ENCODE measurements at regions not wholly inside any gene's neighbourhood (a gene's known extent, or its start where the extent isn't known, plus 50 kb on each side); places are given as distances from the start of the nearest gene placed in this dataset.

DNA sequence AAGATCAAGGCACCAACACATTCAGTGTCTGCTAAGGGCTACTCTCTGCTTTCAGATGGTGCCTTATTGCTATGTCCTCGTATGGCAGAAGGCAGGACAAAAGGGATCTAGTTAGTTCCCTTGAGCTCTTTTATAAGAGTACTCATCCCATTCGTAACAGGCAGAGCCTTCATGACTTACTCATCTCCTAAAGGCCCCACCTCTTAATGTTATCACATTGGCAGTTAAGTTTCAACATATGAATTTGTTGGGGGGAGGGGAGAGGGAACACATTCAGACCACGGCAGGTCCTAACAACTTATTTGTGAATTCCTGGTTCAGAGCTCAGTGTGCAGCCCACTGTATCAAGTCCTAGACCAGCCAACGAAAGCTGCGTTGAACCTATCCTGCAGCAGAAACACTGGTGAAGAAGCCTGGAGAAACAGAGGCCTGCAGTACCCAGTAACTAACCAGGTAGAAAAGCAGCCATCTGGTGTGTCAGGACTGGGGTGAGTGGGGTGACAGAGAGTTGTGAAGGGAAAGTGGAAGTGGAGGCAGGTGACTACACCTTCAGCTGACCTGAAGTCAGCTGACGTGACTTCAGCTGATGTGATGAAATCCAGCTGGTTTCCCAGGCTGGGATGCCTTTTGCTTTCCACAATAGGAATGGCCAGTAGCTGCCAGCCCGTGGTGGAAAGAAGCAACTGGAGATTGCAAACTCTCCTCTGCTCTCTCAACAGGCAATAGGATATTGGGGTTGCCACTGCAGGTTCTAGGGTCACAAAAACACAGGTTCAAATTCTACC is 101.6 kb upstream of the PLXNC1 start:
- H3K4me2 ChIP-seq (ENCODE audit: insufficient read depth, low read length), result no peak overlapping the region
- DNase-seq (no peak), ATAC-seq (ENCODE audit: insufficient read depth, low read depth) (no peak)
- peaks cover 4% of the 10 kb centered on the region; the same call in 1 of the 2 replicates for H3K4me1 ChIP-seq (ENCODE audit: insufficient read depth, low read length)
- TF ChIP-seq CTCF (IDR thresholded peaks at IDR 0.05; ENCODE audit: borderline replicate concordance, extremely low read depth, low read length, poor library complexity, severe bottlenecking) (no peak), EZH2 (IDR thresholded peaks at IDR 0.05; ENCODE audit: borderline replicate concordance, low read depth, low read length, severe bottlenecking) (no peak)
- H3K4me3 ChIP-seq (ENCODE audit: low read depth in 1 of 2, low read length in 2 of 2), result no peak overlapping the region
- no peaks in the 10 kb centered on the region for H4K20me1 ChIP-seq (ENCODE audit: insufficient read depth, low read length)
- no peak overlapping the region for H2AFZ ChIP-seq (ENCODE audit: low read depth, low read length)
- H3K27ac ChIP-seq (ENCODE audit: low read length), result no peak overlapping the region
- no peaks in the 10 kb centered on the region for H3K79me2 ChIP-seq (ENCODE audit: insufficient read depth, low read length)
- no peaks in the 10 kb centered on the region for H3K9me3 ChIP-seq (ENCODE audit: insufficient read depth, low read length, severe bottlenecking)
- H3K36me3 ChIP-seq (ENCODE audit: insufficient read depth, low read length), result no peaks in the 10 kb centered on the region
- H3K9ac ChIP-seq (ENCODE audit: low read depth, low read length), result no peak overlapping the region
- no peaks in the 10 kb centered on the region for H3K27me3 ChIP-seq (ENCODE audit: insufficient read depth, low read length, poor library complexity)

DNA sequence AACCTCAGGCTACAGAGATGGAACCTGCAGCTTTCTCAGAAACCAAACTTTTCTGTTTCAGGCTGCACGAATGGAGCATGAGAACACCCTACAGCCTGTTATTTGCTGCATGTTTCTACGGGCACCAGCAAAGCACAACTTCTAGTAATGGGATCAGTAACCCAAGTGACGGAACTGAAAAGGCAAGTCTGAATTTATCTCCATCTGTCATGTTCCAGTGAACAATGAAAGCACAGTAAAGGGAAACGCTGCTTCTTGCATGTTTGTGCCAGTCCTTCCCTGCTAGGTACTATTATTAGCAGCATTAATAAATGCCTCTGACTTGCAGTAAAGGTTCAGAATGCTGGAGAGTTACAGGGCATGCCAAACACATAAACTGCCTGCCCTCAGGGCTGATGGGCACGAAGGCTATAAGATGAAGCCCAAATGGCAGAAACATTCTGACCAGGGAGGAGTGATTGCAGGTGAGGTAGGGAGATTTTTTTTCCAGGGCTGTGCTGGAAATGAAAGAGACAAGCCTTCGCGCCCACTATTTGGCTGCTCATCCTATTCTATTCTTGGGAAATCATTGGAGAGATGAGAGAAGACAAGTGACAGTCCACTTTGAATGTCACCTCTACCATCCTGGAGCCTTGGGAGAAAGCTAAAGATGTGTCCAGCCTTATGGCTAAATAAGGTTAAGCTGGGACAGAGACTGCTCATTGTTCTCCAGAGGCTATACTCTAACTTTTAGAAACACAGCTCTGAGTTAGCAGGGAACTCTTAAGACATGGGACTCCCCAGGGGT is 100.4 kb upstream of the PLXNC1 start:
- H3K4me1 ChIP-seq (ENCODE audit: insufficient read depth, low read length), result peaks cover 4% of the 10 kb centered on the region; the same call in 1 of the 2 replicates
- no peaks in the 10 kb centered on the region for H3K27me3 ChIP-seq (ENCODE audit: insufficient read depth, low read length, poor library complexity)
- ATAC-seq (ENCODE audit: insufficient read depth, low read depth), result no peak
- H3K79me2 ChIP-seq (ENCODE audit: insufficient read depth, low read length), result no peaks in the 10 kb centered on the region
- no peak overlapping the region for H3K27ac ChIP-seq (ENCODE audit: low read length)
- no peaks in the 10 kb centered on the region for H4K20me1 ChIP-seq (ENCODE audit: insufficient read depth, low read length)
- H3K9ac ChIP-seq (ENCODE audit: low read depth, low read length), result no peak overlapping the region
- TF ChIP-seq CTCF (IDR thresholded peaks at IDR 0.05; ENCODE audit: borderline replicate concordance, extremely low read depth, low read length, poor library complexity, severe bottlenecking), result no peak
- no peak for TF ChIP-seq EZH2 (IDR thresholded peaks at IDR 0.05; ENCODE audit: borderline replicate concordance, low read depth, low read length, severe bottlenecking)
- H3K9me3 ChIP-seq (ENCODE audit: insufficient read depth, low read length, severe bottlenecking), result no peaks in the 10 kb centered on the region
- no peak for DNase-seq
- no peak overlapping the region; the same call in 1 of the 2 replicates for H2AFZ ChIP-seq (ENCODE audit: low read depth, low read length)
- no peak overlapping the region for H3K4me3 ChIP-seq (ENCODE audit: low read depth in 1 of 2, low read length in 2 of 2)
- H3K36me3 ChIP-seq (ENCODE audit: insufficient read depth, low read length), result no peaks in the 10 kb centered on the region
- no peak overlapping the region for H3K4me2 ChIP-seq (ENCODE audit: insufficient read depth, low read length)

GRCh38 chr12:94048757-94049156 is 99.6 kb upstream of the PLXNC1 start:
- H3K9me3 ChIP-seq (ENCODE audit: insufficient read depth, low read length, severe bottlenecking), result peaks cover 4% of the 10 kb centered on the region
- TF ChIP-seq CTCF (IDR thresholded peaks at IDR 0.05; ENCODE audit: borderline replicate concordance, extremely low read depth, low read length, poor library complexity, severe bottlenecking) (no peak), EZH2 (IDR thresholded peaks at IDR 0.05; ENCODE audit: borderline replicate concordance, low read depth, low read length, severe bottlenecking) (no peak)
- H2AFZ ChIP-seq (ENCODE audit: low read depth, low read length), result no peak overlapping the region
- H3K36me3 ChIP-seq (ENCODE audit: insufficient read depth, low read length), result no peaks in the 10 kb centered on the region
- no peaks in the 10 kb centered on the region for H4K20me1 ChIP-seq (ENCODE audit: insufficient read depth, low read length)
- H3K79me2 ChIP-seq (ENCODE audit: insufficient read depth, low read length), result no peaks in the 10 kb centered on the region
- no peaks in the 10 kb centered on the region for H3K27me3 ChIP-seq (ENCODE audit: insufficient read depth, low read length, poor library complexity)
- ATAC-seq (ENCODE audit: insufficient read depth, low read depth) (peak; percentile 67; the same call in 1 of the 3 replicates), DNase-seq (no peak)
- no peak overlapping the region for H3K9ac ChIP-seq (ENCODE audit: low read depth, low read length)
- no peak overlapping the region for H3K27ac ChIP-seq (ENCODE audit: low read length)
- peaks cover 4% of the 10 kb centered on the region; the same call in 1 of the 2 replicates for H3K4me1 ChIP-seq (ENCODE audit: insufficient read depth, low read length)
- H3K4me3 ChIP-seq (ENCODE audit: low read depth in 1 of 2, low read length in 2 of 2), result no peak overlapping the region
- H3K4me2 ChIP-seq (ENCODE audit: insufficient read depth, low read length), result no peak overlapping the region

All from DND-41 (cell line).